DMS153 (cell line): ENCODE measurements at regions not wholly inside any gene's neighbourhood (a gene's known extent, or its start where the extent isn't known, plus 50 kb on each side); places are given as distances from the start of the nearest gene placed in this dataset.
"Not testable (repeated sequence)": the region's sequence is repeated elsewhere in the genome, so short reads cannot be mapped to it uniquely, and the experiment has no call there.

Experiments used
- DNase-seq: peaks from one replicate; lab custom pipeline; 2025; lab: John Stamatoyannopoulos, UW

DNA sequence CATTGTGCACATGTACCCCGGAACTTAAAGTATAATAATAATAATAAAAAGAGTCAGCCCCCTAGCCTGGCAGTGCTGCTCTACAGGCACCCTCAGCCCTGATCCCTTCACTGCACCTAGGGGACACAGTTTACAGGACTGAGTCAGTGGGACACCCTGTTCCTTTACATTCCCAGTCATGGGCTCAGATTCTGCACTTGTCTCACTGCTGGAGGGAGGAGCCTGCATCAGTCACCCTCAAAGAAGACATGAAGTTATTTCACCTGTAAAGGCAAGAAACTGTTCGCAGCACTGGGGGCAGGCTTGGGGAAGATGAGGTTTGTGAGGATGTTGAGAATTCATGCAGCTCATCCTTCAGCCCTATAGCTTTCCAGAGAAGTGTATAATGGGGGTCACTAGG, 50.7 kb upstream of the VPREB1 start:
- no peak for DNase-seq

DNA sequence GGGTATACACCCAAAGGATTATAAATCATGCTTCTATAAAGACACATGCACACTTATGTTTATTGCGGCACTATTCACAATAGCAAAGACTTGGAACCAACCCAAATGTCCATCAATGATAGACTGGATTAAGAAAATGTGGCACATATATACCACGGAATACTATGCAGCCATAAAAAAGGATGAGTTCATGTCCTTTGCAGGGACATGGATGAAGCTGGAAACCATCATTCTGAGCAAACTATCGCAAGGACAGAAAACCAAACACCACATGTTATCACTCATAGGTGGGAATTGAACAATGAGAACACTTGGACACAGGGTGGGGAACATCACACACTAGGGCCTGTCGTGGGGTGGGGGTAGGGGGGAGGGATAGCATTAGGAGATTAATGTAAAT, 51.1 kb upstream of the VPREB1 start:
- DNase-seq: not testable (repeated sequence)

DNA sequence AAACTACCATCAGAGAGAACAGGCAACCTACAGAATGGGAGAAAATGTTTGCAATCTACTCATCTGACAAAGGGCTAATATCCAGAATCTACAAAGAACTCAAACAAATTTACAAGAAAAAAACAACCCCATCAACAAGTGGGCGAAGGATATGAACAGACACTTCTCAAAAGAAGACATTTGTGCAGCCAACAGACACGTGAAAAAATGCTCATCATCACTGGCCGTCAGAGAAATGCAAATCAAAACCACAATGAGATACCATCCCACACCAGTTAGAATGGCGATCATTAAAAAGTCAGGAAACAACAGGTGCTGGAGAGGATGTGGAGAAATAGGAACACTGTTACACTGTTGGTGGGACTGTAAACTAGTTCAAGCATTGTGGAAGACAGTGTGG, 51.6 kb upstream of the VPREB1 start:
- DNase-seq: not testable (repeated sequence)

DNA sequence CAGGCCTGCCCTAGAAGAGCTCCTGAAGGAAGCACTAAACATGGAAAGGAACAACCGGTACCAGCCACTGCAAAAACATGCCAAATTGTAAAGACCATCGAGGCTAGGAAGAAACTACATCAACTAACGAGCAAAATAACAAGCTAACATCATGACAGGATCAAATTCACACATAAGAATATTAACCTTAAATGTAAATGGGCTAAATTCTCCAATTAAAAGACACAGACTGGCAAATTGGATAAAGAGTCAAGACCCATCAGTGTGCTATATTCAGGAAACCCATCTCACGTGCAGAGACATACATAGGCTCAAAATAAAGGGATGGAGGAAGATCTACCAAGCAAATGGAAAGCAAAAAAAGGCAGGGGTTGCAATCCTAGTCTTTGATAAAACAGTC, 54.8 kb upstream of the VPREB1 start:
- not testable (repeated sequence) for DNase-seq

DNA sequence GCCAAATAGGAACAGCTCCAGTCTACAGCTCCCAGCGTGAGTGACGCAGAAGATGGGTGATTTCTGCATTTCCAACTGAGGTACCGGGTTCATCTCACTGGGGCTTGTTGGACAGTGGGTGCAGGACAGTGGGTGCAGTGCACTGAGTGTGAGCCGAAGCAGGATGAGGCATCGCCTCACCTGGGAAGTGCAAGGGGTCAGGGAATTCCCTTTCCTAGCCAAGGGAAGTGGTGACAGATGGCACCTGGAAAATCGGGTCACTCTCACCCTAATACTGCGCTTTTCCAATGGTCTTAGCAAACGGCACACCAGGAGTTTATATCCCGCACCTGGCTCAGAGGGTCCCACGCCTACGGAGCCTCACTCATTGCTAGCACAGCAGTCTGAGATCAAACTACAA, 56.7 kb upstream of the VPREB1 start:
- DNase-seq: not testable (repeated sequence)

DNA sequence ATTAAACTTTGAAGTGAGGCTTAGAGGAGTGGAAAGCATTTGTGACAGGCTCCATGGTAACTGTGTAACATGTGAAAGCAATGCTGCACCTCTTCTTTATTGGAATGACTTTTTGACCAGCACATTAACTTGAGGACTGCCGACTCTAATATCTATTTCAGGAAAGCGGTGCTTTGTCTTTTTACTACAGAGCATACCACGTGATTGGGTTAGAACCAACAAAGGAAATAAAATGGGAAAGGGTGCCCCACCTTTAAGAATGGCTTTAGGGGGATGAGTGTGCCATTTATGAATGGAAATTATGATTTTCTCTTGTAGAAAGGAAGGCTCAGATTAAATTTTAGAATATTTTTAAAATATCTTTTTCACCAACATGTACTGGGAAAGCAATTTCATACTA, 57.3 kb upstream of the VPREB1 start:
- DNase-seq: no peak

DNA sequence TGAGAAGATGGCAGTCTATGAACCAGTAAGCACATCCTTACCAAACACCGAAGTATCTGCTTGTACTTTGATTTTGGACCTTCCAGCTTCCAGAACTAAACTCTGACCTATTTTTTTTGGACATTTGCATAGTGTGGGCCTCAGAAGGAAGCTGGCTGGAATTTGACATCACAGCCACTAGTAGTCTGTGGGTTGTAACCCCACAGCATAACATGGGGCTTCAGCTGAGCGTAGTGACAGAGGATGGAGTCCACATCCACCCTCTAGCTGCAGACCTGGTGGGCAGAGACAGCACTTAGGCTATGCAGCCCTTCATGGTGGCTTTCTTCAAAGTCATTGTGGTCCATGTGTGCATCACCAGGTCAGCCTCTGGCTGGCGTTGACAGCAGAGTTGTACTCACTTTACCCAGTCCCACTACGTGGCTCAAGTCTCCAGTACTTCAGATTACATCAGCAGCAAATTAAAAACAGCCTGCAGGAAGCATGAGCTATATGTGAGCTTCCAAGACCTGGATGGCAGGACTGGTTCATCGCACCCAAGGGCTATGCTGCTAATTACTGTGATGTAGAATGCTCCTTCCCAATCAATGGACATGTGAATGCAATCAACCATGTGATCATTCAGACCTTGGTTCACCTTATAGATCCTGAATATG, 58.6 kb upstream of the VPREB1 start:
- no peak for DNase-seq

DNA sequence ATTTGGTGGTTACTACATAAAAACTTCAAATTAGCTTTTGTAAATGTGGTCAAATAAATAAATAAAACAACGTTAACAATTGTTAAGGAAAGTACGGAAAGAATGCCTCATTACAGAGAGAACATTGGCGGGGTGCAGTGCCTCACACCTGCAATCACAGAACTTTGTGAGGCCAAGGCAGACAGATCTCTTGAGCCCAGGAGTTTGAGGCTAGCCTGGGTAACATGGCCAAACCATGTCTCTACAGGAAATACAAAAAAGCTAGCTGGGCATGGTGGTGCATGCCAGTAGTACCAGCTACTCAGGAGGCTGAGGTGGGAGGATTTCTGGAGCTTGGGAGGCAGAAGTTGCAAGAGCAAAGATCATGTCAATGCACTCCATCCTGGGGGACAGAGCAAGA, 59.4 kb upstream of the VPREB1 start:
- DNase-seq: no peak

DNA sequence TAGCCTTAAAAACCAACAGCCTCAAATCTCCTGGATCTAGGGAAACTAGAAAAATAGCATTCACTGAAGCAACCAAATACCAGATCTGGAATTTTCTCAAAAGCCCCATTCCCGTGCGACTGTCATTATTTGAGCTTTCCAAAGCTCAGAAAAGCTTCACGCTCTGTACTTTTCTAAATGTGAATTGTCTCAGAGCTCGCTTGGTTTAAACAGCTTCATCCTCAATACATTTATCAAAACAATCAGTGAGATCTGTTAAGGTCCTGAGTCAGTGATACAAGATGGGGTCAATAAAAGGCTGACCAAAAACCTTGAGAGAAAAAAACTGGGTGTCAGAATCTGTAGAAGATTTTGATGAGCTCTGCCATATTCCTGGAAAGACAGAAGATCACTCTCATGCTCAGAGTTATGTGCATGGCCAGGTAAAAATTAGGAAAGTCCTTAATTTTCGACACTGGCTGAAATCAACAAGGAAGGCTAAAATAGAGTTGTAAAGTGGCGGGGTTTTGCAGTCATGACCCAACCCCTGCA, 60.2 kb upstream of the VPREB1 start:
- DNase-seq: no peak

DNA sequence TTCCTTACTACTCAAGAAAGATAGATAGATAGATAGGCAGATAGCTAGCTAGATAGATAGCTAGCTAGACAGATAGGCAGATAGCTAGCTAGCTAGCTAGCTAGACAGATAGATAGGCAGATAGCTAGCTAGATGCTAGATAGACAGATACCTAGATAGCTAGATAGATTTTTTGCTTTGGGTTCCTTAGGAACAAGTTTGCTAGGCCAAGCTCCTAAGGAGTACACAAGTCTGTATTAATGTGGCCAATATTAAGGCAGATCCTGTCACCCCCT, 61.7 kb upstream of the VPREB1 start:
- DNase-seq: no peak

DNA sequence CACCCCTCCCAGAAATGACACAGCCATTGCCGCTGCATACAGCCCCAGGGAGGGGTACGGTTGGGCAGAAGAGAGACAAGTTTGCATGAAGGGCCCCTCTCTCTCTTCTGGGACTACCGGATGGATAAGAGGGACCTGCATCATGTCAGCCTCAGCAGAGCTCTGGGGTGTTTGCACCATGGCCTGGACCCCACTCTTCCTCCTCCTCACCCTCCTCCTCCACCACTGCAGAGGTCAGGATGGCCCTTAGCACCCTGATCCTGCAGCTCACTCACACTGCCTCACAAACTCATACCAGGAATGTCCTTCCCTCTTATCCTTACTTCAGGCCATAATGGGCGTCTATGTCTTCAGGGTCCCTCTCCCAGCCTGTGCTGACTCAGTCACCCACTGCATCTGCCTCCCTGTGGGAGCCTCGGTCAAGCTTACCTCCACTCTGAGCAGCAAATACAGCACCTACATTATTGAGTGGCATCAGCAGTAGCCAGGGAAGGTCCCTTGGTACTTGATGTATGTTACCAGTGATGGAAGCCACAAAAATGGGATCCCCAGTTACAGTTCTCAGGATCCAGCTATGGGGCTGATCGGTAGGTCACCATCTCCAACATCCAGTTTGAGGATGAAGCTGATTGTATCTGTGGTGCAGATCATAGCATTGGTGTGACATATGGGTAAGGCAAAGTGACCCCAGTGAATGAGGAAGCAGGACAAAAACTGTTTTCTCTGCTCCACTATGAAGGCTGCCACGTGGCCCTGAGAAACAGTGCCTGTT, 62.2 kb upstream of the VPREB1 start:
- DNase-seq: no peak

DNA sequence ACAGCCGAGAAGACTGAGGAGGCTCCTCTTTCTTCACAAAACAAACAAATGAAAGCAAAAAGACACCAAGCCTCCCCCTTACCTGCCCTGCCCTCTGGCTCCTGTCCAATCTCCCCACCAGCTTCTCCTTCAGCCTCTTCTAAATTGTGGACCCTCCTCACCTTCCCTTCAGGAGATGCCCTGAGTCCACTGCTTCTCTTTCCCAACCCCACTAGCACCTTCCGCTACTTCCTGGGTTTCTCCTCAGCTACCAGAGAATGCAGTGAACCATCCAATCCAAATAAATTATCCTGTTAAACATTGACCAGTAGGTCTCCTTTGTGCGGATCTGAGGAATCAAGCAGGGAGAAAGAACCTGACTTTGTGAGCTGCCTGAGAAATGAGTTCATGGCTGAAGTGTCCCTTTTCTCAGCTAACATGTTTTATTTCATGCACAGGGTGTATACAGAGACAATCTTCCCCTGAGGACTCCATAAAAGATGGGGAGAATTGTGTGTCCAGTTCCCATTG, 63.2 kb upstream of the VPREB1 start:
- DNase-seq: no peak

DNA sequence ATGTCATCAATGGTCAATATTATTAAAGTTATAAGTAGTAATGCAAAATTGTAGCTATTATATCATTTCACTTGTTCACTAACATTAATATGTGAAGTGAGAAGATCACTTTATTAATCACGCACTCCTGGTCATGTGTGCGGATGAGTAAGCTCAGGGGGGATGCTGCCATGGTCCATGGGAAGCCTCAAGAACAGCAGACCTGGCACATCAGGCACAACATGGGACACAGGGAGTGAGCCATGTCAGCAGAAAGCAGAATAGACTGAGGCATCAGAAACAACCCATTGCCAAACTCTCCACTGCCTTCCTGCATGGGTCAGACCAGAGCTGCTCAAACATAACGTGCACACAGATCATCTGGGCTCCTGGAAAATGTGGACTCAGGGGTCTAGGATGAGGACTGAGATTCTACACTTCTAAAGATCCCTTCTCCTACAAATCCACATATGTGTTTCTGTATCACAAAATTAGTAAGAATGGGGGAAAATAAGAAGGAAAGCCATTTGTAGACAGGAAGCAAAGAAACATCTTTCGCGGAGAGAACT, 63.8 kb upstream of the VPREB1 start:
- DNase-seq: no peak

DNA sequence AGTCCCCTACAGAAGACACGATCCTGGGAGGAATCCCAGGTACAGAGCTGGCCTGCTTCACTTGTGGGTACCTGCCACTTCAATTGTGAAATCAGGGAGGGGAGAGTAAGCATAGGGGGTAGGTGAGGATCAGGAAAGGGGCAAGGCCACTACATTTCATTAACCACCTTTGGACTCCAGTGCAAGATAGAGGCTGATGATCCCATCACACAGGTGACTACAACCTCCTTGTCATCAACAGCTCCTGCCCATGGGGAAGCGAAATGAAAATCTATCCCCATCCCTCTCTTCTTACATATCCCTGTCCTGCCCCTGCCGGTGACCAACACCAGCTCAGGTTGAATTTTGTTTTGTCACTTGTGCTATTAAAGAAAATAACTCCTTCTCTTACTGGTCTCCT, 64.7 kb upstream of the VPREB1 start:
- no peak for DNase-seq

DNA sequence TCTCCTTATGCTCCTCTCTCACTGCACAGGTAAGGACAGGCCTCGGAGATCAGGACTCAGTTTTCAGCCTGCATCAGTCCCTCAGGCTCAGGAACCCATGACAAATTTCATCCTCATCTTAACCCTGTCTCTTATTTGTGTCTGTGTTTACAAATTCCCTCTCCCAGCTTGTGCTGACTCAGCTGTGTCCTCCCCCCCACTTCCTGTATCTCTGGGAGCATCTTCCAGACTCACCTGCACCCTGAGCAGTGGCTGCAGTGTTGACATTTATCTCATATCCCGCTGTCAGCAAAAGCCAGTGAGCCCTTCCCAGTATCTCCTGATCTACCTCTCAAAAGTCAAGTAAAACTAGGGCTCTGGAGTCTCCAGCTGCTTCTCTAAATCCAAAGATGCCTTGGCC, 65.6 kb upstream of the VPREB1 start:
- no peak for DNase-seq

DNA sequence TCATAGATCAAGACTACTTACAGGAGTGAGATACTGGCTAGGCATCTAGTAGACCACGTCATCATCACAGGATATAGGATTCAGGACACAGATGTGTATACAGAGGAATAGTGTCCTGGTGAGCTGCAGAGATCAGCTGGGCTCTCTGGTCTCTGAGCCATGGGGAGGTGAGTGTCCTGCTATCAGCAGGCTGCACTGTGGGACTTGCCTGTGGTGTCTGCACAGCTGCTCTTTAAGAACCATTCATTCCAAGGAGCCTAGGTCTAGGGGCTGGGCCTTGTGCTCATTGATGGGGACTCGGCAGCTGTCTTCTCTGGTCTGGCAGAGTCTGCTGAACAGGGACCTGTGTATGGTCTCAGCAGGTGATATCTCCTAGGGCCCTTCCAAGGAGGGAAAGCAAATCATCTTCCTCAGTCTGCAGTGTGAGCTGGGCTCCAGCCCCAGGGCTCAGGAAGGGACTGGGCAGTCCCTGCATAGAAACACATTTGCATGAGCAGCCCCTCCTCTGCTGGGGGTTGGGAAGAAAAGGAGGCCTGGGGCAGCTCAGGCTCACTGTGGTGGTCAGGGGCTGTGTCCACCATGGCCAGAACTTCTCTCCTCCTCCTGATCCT, 66.1 kb upstream of the VPREB1 start:
- no peak for DNase-seq

DNA sequence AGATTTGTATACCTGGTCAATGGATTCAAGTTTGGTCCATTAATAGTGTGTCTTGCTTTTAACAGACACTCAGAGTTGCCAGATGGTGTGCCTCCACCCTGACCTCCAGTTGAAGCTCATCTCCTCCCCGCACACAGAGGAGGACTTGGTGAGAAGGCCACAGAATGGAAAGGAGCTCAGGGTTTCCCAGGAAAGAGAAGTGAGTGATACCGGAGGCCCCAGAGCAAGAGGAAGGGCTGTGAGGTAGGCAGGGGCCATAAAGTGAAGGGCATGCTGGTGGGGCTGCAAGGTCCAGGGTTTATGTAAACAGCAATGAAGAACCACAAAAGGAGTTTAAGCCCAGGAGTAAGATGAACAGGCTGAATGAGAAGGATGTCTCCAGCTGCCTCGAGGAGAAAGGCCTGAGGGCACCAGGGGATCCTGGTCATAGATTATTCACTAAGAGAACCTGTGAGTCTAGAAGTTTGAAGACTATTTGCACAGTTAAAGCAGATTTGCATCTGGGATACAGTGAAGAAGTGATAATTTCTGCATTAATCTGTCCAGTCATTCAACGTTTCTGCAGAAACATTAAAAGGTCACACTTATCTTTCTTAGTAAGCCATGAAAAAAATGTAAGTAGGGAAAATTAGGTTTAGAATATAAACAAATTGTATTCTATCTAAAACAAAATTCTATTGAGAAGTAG, 67.5 kb upstream of the VPREB1 start:
- DNase-seq: no peak

DNA sequence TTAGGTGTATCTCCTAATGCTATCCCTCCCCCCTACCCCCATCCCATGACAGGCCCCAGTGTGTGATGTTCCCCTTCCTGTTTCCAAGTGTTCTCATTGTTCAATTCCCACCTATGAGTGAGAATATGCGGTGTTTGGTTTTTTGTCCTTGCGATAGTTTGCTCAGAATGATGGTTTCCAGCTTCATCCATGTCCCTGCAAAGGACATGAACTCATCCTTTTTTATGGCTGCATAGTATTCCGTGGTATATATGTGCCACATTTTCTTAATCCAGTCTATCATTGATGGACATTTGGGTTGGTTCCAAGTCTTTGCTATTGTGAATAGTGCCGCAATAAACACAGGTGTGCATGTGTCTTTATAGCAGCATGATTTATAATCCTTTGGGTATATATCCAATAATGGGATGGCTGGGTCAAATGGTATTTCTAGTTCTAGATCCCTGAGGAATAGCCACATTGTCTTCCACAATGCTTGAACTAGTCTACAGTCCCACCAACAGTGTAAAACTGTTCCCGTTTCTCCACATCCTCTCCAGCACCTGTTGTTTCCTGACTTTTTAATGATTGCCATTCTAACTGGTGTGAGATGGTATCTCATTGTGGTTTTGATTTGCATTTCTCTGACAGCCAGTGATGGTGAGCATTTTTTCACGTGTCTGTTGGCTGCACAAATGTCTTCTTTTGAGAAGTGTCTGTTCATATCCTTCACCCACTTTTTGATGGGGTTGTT, 71.5 kb upstream of the VPREB1 start:
- not testable (repeated sequence) for DNase-seq

DNA sequence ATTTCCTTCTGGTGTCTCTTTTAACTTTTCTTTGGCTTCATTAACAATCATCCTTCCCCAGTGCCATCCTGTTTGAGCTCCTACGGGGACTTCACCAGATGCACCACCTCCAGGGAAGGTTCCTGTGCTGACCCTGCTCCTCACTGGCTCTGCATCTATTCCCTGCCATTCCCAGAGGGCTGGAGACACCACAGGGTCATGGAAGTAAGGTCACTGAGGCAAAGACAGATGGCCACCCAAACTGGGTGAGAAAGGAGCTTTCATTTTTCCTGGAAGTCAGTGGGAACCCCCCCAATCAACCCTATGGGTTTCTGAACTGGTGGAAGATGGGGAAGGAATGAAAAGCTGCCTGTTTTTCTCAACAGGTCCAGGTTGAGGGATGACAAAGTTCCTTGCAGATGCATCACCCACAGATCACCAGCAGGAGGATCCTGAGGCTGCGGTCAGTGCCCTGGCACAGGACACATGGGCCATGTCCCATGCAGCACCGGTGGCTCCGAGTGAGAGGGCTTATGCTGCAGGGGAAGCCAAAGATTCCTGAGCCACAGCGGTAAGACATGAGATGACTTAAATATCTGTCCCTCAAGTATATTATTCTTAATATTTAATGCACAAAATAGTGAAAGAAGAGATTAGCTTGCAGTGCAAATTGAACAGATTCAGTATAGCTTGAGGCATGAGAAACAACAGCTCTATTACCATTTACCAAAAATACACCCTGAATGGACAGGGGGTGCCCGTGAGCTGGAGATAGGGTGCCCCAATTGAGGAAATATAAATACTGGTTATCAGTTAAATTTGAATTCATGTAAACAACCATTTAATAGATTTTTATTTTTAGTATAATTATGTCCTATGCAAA, 73.0 kb upstream of the VPREB1 start:
- DNase-seq: no peak

DNA sequence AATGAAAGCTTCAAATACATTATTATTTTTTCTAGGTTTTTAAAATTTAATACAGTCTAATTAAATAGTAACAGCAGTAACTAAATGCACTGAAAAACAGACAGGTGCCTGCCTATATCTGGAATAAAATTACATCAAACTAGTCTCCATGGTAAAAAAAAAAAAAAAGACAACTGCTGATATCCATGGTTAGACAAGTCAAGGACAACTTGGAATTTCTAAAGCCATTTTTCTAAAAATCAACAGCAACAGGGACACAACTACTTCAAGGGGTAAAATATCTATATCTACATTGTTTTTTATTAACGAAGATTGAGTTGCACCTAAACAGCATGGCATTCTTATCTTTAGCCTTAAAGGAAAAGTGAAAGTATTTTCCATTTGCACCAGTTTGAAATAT, 74.7 kb upstream of the VPREB1 start:
- no peak for DNase-seq
